SK-N-SH (cell line): ENCODE measurements at regions not wholly inside any gene's neighbourhood (a gene's known extent, or its start where the extent isn't known, plus 50 kb on each side); places are given as distances from the start of the nearest gene placed in this dataset.

ENCODE experiments used
- CHD2 ChIP-seq: fragments of 150-350 bp; IDR thresholded peaks from 2 replicates; pipeline ENCODE4 v1.6.1; 2018; ENCODE audit warnings: low read length; ENCODE audit not compliant: partially characterized antibody
- CTCF ChIP-seq: fragments of 200-600 bp; sonication (generic); IDR thresholded peaks from 2 replicates; pipeline ENCODE4 v1.6.1; 2017; ENCODE audit warnings: antibody characterized with exemption, mild to moderate bottlenecking, moderate library complexity
- EZH2phosphoT487 ChIP-seq: fragments of 200-600 bp; sonication (generic); IDR thresholded peaks from 2 replicates; pipeline ENCODE4 v1.6.1; 2017; ENCODE audit warnings: low read depth, mixed run types, mild to moderate bottlenecking, antibody characterized with exemption, moderate library complexity, borderline replicate concordance
- FOXM1 ChIP-seq: IDR thresholded peaks from 2 replicates; pipeline ENCODE4 v1.4.0; 2012; ENCODE audit warnings: low read depth, mild to moderate bottlenecking
- RAD21 ChIP-seq: IDR thresholded peaks from 2 replicates; pipeline ENCODE4 v1.6.1; 2012; ENCODE audit warnings: mild to moderate bottlenecking, low read length
- RFX5 ChIP-seq: IDR thresholded peaks from 2 replicates; pipeline ENCODE4 v1.6.1; 2012; ENCODE audit warnings: mild to moderate bottlenecking, improper control_type of control experiment, low read length

GRCh38 chr4:184283659-184284335 is 66.1 kb upstream of the ENPP6 start:
- TF ChIP-seq RAD21 (no peak), CTCF (no peak), CHD2 (no peak), RFX5 (no peak), EZH2phosphoT487 (no peak), FOXM1 (no peak)
